ENCODE measurements at regions not wholly inside any gene's neighbourhood (a gene's known extent, or its start where the extent isn't known, plus 50 kb on each side); places are given as distances from the start of the nearest gene placed in this dataset.

- intact Hi-C loops (cut with micrococcal nuclease; ENCODE audit: unreplicated experiment), result loop anchor here (5.0 kb wide), 3 partner anchors 93 to 618 kb away; no protein-coding TSS in a partner anchor
- no peaks in the 10 kb centered on the region for H3K9me2 ChIP-seq (ENCODE audit: insufficient read depth, low read length)
- H3K9me3 ChIP-seq (ENCODE audit: low read length), result no peaks in the 10 kb centered on the region
- no TSS peak for BruUV-seq (replicated peaks)
- H2AFZ ChIP-seq (ENCODE audit: low read length), result no peak overlapping the region
- ChIA-PET POLR2A (interaction anchor here (1.1 kb wide), 1 partner anchor 14 kb away, joined by 4 read pairs; no protein-coding TSS in a partner anchor), CTCF (ENCODE audit: unreplicated experiment) (no interaction called here)
- H3K4me3 ChIP-seq (ENCODE audit: low read depth, low read length, poor library complexity, severe bottlenecking), result no peak overlapping the region
- no peaks in the 10 kb centered on the region for H4K20me1 ChIP-seq (ENCODE audit: insufficient read depth, low read length)
- no peaks in the 10 kb centered on the region for H3K79me2 ChIP-seq (ENCODE audit: insufficient read depth, low read depth, low read length)
- no peak overlapping the region for H3K4me2 ChIP-seq (ENCODE audit: low read length)
- H3K36me3 ChIP-seq (ENCODE audit: insufficient read depth, low read length), result no peaks in the 10 kb centered on the region
- DNase-seq (ENCODE audit: low spot score), result no peak
- TF ChIP-seq EZH2phosphoT487 (IDR thresholded peaks at IDR 0.05; ENCODE audit: borderline replicate concordance, low read depth, low read length) (no peak), CTCF (conservative IDR thresholded peaks at IDR 0.05; ENCODE audit: low read length) (no peak)
- peaks cover 4% of the 10 kb centered on the region for H3K4me1 ChIP-seq (ENCODE audit: insufficient read depth, low read length, poor library complexity, severe bottlenecking)
- H3K27ac ChIP-seq (ENCODE audit: low read depth, low read length, poor library complexity, severe bottlenecking), result no peak overlapping the region
Observed at GRCh38 chr5:158079097-158079496, 220.2 kb upstream of the CLINT1 start.

GRCh38 chr5:158074992-158075769, 216.2 kb upstream of the CLINT1 start:
- H2AFZ ChIP-seq (ENCODE audit: low read length), result peak overlapping the region; percentile 59; the same call in 1 of the 2 replicates

More at GRCh38 chr5:158074992-158075769, 216.2 kb upstream of the CLINT1 start:
- Histone ChIP-seq H3K36me3 (ENCODE audit: insufficient read depth, low read length) (no peaks in the 10 kb centered on the region), H3K4me1 (ENCODE audit: insufficient read depth, low read length, poor library complexity, severe bottlenecking) (peaks cover 4% of the 10 kb centered on the region), H3K79me2 (ENCODE audit: insufficient read depth, low read depth, low read length) (no peaks in the 10 kb centered on the region), H3K27ac (ENCODE audit: low read depth, low read length, poor library complexity, severe bottlenecking) (no peak overlapping the region), H3K9me2 (ENCODE audit: insufficient read depth, low read length) (no peaks in the 10 kb centered on the region), H4K20me1 (ENCODE audit: insufficient read depth, low read length) (no peaks in the 10 kb centered on the region), H3K4me3 (ENCODE audit: low read depth, low read length, poor library complexity, severe bottlenecking) (no peak overlapping the region), H3K9me3 (ENCODE audit: low read length) (no peaks in the 10 kb centered on the region), H3K4me2 (ENCODE audit: low read length) (0 out of 2 replicates have a peak overlapping the region, but pooled peaks have one; percentile 8)
- intact Hi-C loops (cut with micrococcal nuclease; ENCODE audit: unreplicated experiment), result loop anchor here (1.0 to 5.0 kb wide), 5 partner anchors 97 to 1058 kb away; no protein-coding TSS in a partner anchor
- DNase-seq (ENCODE audit: low spot score), result peak; percentile 69
- ChIA-PET POLR2A (interaction anchor here (0.6 to 1.6 kb wide), 7 partner anchors 9 to 1588 kb away, joined by 3 to 10 read pairs (median 3); no protein-coding TSS in a partner anchor), CTCF (ENCODE audit: unreplicated experiment) (interaction anchor here (0.6 to 1.4 kb wide), 11 partner anchors 9 to 1032 kb away, joined by 3 to 9 read pairs (median 4); no protein-coding TSS in a partner anchor)
- TF ChIP-seq EZH2phosphoT487 (IDR thresholded peaks at IDR 0.05; ENCODE audit: borderline replicate concordance, low read depth, low read length) (no peak), CTCF (conservative IDR thresholded peaks at IDR 0.05; ENCODE audit: low read length) (peak; percentile 98)
- no TSS peak for BruUV-seq (replicated peaks)
